Activated CD4-positive, alpha-beta T cell treated with anti-CD3 and anti-CD28 coated beads, Interleukin-2, Interleukin-4, amounts not matched to agents 100 ng/mL and 50 ng/mL, durations not matched to agents 16 hours and 8 hours (primary cell): ENCODE measurements at regions not wholly inside any gene's neighbourhood (a gene's known extent, or its start where the extent isn't known, plus 50 kb on each side); places are given as distances from the start of the nearest gene placed in this dataset.

Experiments
- DNase-seq: peaks from one replicate; pipeline ENCODE4 v3.0.0-alpha.2; 2020; ENCODE audit warnings: low spot score

DNA sequence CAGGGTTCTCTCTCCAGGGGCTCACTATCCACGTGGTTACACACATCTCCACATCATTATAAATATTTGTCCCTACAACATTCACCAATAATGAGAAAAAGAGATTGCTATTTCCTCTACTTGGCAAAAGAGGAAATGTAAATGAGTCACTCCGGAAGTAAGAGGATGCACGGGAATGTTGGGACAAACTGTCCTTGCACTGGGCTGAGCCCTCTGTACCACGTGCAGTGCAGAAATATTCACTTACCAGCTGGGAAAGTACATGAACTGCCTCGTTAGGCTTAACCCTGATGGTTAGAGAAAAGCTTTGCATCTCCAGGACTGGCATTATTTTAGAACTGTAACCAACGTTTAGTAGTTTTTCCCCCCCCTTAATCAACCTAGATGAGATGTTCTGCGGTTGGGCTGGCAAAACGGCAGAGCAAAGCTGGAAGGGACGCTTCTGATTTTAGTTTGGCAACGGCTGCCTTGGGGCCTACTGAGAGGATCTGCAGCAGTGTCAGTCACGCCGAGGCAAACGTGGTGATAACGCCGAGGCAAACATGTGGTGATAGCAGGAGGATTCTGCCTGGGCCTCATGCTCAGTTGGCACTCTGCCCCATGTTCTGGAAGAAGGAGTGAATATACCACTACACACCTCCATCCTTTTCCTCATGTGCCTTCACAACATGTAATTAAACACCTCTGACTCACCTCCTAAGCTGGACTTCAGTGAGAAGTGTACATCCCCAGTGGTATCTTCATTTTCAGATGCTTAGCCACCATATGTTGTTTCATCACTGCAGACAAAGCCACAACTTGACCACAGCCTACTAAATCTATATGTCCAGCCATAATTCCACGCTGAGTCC is 661.4 kb upstream of the KLF4 start:
- DNase-seq, result no peak

DNA sequence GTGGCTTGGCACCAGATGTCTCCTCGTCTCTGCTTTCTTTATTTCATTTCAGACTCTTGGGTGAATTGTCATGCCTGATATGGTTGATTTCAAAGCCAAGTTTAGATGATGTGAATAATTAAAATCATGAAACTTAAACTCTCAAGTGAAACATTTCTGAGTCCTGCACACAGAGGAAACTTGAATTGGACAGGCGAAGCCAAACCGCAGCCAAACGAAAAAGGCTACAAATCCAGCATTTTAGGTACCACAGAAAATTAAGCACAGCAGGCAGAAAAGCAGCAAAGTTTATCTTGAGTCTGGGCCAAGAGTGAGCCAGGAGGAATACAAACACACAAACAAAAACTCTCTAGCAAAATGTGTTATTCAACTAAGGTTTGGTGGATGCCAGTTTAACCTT is 659.8 kb upstream of the KLF4 start:
- DNase-seq, result no peak

DNA sequence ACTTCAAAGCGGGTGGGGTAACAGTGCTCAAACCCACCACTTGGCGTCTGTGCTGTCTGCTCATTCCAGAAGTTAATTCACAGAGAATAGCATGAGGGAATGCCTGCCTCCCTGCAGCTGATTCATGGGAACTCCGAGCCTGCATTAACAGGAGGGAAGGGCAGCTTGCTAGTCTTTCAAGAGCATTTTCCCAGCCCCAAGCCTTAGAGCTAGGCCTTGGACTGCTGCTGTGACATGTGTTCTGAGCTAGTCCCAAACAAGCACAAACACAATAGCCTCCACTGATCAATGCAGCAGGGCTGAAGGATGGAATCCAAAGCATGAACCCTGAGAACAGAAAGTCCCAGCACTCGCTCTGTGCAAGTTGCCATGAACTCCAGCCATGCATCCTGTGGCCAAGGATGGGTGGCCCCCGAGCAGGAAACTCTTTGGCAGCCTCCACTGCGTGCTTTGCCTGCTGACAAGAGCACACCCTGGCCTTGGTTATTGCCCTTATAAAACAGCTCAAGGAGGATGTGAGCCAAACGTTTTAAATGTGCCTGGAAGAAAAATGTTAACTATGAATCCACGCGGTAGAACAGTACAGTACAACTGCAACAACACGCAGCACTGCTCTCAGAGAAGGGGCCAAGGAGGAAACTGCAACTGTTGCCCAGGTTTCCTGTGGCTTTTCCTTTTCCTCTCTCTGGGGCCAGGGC is 653.1 kb upstream of the KLF4 start:
- no peak for DNase-seq

GRCh38 chr9:108142142-108142503 is 652.6 kb upstream of the KLF4 start:
- no peak for DNase-seq

DNA sequence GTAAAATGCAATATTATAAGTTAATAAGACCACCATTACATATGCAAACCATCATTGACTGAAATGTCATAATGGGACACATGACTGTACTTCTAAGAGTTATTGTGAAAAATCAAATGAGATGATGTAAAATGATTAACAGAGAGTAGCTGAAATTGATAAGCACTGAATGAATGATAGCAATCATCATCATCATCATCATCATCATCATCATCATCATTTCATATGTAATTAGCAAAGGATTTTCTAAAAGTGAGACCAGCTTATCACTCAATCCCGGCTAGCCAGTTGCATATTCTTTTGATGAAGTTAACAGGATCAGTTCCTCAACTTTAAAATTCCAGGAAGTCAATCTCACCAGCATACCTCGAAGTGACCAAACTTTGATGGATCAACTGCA is 650.3 kb upstream of the KLF4 start:
- no peak for DNase-seq

DNA sequence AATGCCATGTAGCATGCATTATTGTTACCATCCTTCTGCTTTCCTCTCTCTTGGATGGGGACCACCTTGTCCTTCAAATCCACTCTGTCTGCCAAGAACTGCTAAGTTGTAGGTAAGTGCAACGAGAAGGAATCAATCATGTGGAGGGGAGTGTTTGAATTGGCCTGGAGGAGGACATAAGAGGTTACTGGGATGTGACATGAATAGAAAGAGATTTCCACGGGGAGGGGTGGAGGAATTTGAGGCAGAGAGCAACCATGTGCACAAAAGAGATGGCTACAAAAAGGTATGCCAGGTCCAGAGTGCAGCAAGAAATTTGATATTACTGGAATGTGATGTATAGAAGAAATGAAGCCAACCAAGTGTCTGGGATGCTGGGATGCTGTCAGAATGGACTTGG is 648.9 kb upstream of the KLF4 start:
- no peak for DNase-seq

DNA sequence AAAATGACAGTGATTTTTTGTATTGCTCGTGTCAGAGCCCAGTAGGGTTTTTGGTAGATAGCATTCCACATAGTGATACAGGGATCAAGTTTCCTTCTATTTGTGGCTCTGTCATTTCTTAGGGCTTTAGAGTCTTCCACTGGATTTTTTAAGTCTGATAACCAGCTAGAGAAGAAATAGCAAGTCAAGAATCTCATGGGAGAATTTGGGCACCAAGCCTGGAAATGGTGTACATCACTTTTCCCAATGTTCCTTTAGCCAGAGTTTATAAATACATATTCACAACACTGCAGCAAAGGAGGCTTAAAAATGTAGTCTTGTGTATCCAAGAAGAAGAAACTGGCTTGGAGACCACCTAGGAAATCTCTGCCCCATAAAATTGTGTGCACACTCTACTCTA is 647.1 kb upstream of the KLF4 start:
- DNase-seq, result no peak

GRCh38 chr9:108134486-108135128 is 645.0 kb upstream of the KLF4 start:
- DNase-seq, result no peak

GRCh38 chr9:108133680-108134079 is 644.1 kb upstream of the KLF4 start:
- no peak for DNase-seq

- DNase-seq, result no peak
These were observed 643.5 kb upstream of the KLF4 start for GRCh38 chr9:108133101-108133500.

GRCh38 chr9:108130905-108131304 is 641.3 kb upstream of the KLF4 start:
- no peak for DNase-seq

GRCh38 chr9:108125625-108126024 is 636.1 kb upstream of the KLF4 start:
- DNase-seq, result no peak

- no peak for DNase-seq
These were observed 630.1 kb upstream of the KLF4 start for GRCh38 chr9:108119530-108120113.

DNA sequence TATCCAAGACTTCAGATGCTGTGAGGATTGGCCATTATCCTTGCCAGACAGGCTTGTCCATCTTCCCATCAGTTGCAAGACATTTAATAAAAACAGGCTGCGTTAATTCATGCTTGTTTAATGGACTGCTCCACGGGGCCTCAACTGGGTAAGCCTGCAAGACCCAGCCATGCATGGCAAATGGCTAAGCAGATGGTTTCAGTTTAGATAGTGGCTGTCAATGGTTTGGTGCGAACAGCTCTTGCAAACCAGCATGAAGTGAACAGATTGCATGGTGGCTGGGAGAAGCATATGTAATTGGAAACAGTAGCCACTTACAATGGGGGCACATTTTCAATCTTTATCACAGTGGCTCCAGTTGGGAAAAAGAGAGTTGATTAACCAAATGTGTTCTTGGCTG is 628.2 kb upstream of the KLF4 start:
- no peak for DNase-seq

- no peak for DNase-seq
These were observed 627.7 kb upstream of the KLF4 start for GRCh38 chr9:108117306-108117705.

DNA sequence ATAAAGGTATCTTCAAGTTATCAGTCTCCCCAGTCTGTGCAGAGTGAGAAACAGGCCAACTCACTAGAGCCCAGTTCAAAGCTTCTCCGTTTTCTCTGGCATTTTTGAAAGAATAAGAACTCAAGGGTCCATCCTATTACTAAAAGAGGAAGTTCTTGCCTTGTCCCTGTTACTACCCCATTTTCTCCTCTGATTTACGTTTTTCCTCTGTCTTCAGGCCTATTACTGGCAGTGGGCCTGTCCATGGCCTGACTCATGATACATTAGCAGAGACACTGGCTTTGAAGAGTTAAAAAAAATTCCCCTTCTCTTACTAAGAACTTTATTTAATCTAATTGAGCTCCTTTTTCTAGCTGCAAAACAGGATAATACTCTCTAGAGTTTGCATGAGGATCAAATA is 624.0 kb upstream of the KLF4 start:
- no peak for DNase-seq

DNA sequence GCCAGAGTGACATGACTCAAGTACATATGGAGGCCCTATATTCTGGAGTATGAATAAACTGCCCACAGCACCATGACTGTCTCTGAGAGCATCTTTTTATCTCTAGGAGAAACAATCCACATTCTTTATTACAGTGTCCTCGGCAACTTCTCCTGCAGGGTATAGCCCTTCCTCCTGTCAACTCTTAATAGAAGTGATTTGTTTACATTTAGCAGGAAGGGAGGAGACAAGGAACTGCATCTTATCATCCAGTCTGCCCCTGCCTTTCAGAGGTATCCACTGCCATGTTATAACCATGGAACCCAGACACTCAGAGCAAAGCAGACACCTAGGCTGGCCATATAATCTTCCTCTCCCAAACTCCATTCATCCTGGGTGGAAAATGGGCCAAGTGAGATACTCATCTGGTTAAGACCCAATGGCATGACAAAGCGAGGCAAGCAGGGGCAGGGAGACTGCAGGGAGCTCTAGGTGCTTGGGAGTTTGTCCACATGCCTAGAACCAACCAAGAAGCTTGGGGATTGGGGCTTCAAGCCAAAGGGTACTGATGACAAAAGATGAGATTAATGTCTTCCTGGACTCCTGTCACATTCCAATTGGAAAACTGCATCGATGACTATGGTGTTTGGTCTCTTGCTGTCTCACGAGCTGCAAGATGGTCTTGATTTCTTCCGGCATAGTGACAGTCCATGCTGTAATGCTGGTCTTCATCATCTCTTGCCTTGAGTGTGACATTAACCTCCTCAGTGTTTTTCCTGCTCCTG is 620.5 kb upstream of the KLF4 start:
- no peak for DNase-seq

DNA sequence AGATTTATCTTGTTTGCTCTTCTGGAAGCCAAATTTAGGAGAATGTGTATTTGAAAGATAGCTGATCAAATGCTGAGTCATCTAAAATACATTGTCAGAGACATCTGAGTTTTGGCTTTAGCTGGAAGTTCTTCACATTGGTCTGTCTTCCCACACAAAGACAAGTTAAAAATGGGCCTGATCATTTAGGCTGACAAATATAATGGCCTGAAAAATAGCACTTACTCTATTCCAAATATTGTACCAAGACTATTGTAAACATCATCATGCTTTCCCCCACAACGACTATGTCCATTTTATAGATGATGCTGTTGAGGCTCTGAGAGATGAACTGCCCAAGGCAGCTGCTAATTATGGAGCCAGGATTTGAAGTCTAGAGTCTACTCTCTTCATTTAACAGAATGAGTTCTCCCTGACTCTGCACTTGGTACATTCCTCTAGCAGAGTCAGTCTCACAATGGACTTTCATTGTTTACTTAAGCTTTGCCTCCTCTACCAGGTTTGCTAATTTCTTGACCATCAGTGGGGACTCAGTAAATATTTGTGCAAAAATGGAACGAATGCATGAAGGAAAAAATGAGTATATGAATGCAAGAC is 619.4 kb upstream of the KLF4 start:
- DNase-seq, result no peak

- no peak for DNase-seq
These were observed 618.8 kb upstream of the KLF4 start for GRCh38 chr9:108108280-108108851.

GRCh38 chr9:108105885-108106284 is 616.3 kb upstream of the KLF4 start:
- no peak for DNase-seq

DNA sequence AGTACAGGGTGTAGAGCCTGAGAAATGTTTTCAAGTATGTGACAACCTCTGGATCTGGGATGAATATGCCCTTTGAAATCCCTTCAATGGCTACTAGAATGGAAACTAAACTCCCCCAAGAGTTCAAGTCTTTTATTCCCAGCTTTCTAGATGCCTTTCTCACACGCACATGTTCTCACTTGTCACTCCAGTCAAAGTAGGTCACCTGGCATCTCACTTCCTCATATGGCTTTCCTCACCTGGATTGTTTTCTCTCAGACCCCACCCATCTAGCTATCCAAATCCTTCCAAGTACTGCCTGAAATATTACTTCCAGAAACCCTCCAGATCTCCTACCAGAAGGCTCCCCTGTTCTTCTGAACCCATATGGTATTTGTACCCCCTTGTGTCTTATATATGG is 615.4 kb upstream of the KLF4 start:
- no peak for DNase-seq
